ENCODE measurements at regions not wholly inside any gene's neighbourhood (a gene's known extent, or its start where the extent isn't known, plus 50 kb on each side); places are given as distances from the start of the nearest gene placed in this dataset.
"Not testable (repeated sequence)": the region's sequence is repeated elsewhere in the genome, so short reads cannot be mapped to it uniquely, and the experiment has no call there.

- no peak overlapping the region for H3K27ac Mint-ChIP-seq
- peaks cover 4% of the 10 kb centered on the region for H3K27me3 Mint-ChIP-seq
- no peak for DNase-seq
- no peak overlapping the region for H3K4me3 Mint-ChIP-seq
- no peaks in the 10 kb centered on the region for H3K36me3 Mint-ChIP-seq (ENCODE audit: low read depth)
- no peaks in the 10 kb centered on the region for H3K9me3 Mint-ChIP-seq
- H3K4me1 Mint-ChIP-seq (ENCODE audit: low read depth), result no peaks in the 10 kb centered on the region
Measured at GRCh38 chr3:17891139-17891856, 148.9 kb upstream of the TBC1D5 start.

GRCh38 chr3:17885986-17886385, 143.6 kb upstream of the TBC1D5 start:
- H3K4me1 Mint-ChIP-seq (ENCODE audit: low read depth), result no peaks in the 10 kb centered on the region

DNA sequence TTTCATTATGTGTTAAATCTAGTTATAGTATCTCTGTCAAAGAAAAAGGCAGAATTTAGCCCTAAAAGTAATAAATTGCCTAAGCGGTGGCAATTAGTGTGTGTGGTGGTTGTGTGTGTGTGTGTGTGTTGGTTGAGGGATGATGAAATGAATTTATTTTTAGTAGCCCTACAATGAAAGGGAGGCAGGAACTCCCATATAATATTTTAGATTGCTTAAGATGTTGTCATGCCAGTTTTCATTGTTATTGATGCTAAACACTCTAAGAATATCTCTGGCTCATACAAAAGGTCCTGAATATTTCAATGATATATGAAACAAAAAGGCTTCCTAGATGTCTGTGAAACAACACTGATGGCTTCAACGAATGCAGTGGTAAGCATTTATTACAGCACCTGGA, 140.6 kb upstream of the TBC1D5 start:
- Mint-ChIP-seq H3K4me3 (no peak overlapping the region), H3K4me1 (ENCODE audit: low read depth) (no peaks in the 10 kb centered on the region), H3K9me3 (no peaks in the 10 kb centered on the region), H3K27me3 (peaks cover 4% of the 10 kb centered on the region), H3K27ac (no peak overlapping the region), H3K36me3 (ENCODE audit: low read depth) (no peaks in the 10 kb centered on the region)
- no peak for DNase-seq

More at GRCh38 chr3:17885986-17886385, 143.6 kb upstream of the TBC1D5 start:
- no peaks in the 10 kb centered on the region for H3K9me3 Mint-ChIP-seq
- no peaks in the 10 kb centered on the region for H3K36me3 Mint-ChIP-seq (ENCODE audit: low read depth)
- H3K4me3 Mint-ChIP-seq, result no peak overlapping the region
- H3K27me3 Mint-ChIP-seq, result peaks cover 4% of the 10 kb centered on the region
- H3K27ac Mint-ChIP-seq, result no peak overlapping the region
- DNase-seq, result no peak

GRCh38 chr3:17877299-17877698, 134.9 kb upstream of the TBC1D5 start:
- DNase-seq, result no peak
- Mint-ChIP-seq H3K9me3 (no peaks in the 10 kb centered on the region), H3K4me1 (ENCODE audit: low read depth) (no peaks in the 10 kb centered on the region), H3K36me3 (ENCODE audit: low read depth) (no peaks in the 10 kb centered on the region), H3K27ac (no peak overlapping the region), H3K27me3 (peaks cover 4% of the 10 kb centered on the region), H3K4me3 (no peak overlapping the region)

GRCh38 chr3:17874636-17875035, 132.2 kb upstream of the TBC1D5 start:
- peaks cover 4% of the 10 kb centered on the region for H3K27me3 Mint-ChIP-seq
- no peaks in the 10 kb centered on the region for H3K36me3 Mint-ChIP-seq (ENCODE audit: low read depth)
- DNase-seq, result no peak
- H3K4me3 Mint-ChIP-seq, result no peak overlapping the region
- H3K4me1 Mint-ChIP-seq (ENCODE audit: low read depth), result no peaks in the 10 kb centered on the region
- H3K9me3 Mint-ChIP-seq, result no peaks in the 10 kb centered on the region
- H3K27ac Mint-ChIP-seq, result no peak overlapping the region

- no peaks in the 10 kb centered on the region for H3K36me3 Mint-ChIP-seq (ENCODE audit: low read depth)
- DNase-seq, result no peak
- H3K27ac Mint-ChIP-seq, result no peak overlapping the region
- no peaks in the 10 kb centered on the region for H3K4me1 Mint-ChIP-seq (ENCODE audit: low read depth)
- H3K9me3 Mint-ChIP-seq, result no peaks in the 10 kb centered on the region
- peaks cover 1% of the 10 kb centered on the region for H3K27me3 Mint-ChIP-seq
- H3K4me3 Mint-ChIP-seq, result no peak overlapping the region
Measured at GRCh38 chr3:17872457-17872856, 130.0 kb upstream of the TBC1D5 start.

- Mint-ChIP-seq H3K36me3 (ENCODE audit: low read depth) (no peaks in the 10 kb centered on the region), H3K4me1 (ENCODE audit: low read depth) (no peaks in the 10 kb centered on the region), H3K27me3 (no peaks in the 10 kb centered on the region), H3K4me3 (no peak overlapping the region), H3K9me3 (no peaks in the 10 kb centered on the region), H3K27ac (no peak overlapping the region)
- no peak for DNase-seq
Measured at GRCh38 chr3:17865631-17866030, 123.2 kb upstream of the TBC1D5 start.

DNA sequence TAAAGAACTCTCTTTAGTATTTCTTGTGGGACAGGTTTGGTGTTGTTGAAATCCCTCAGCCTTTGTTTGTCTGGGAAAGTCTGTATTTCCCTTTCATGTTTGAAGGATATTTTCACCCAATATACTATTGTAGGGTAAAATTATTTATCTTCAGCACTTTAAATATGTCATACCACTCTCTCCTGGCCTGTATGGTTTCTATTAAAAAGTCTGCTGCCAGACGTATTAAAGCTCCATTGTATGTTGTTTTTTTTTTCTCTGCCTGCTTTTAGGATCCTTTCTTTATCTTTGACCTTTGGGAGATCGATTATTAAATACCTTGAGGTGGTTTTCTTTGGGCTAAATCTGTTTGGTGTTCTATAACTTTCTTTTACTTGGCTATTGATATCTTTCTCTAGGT, 119.0 kb upstream of the TBC1D5 start:
- no peak overlapping the region for H3K4me3 Mint-ChIP-seq
- H3K27me3 Mint-ChIP-seq, result no peaks in the 10 kb centered on the region
- H3K36me3 Mint-ChIP-seq (ENCODE audit: low read depth), result no peaks in the 10 kb centered on the region
- no peaks in the 10 kb centered on the region for H3K4me1 Mint-ChIP-seq (ENCODE audit: low read depth)
- H3K9me3 Mint-ChIP-seq, result no peaks in the 10 kb centered on the region
- no peak for DNase-seq
- H3K27ac Mint-ChIP-seq, result no peak overlapping the region

DNA sequence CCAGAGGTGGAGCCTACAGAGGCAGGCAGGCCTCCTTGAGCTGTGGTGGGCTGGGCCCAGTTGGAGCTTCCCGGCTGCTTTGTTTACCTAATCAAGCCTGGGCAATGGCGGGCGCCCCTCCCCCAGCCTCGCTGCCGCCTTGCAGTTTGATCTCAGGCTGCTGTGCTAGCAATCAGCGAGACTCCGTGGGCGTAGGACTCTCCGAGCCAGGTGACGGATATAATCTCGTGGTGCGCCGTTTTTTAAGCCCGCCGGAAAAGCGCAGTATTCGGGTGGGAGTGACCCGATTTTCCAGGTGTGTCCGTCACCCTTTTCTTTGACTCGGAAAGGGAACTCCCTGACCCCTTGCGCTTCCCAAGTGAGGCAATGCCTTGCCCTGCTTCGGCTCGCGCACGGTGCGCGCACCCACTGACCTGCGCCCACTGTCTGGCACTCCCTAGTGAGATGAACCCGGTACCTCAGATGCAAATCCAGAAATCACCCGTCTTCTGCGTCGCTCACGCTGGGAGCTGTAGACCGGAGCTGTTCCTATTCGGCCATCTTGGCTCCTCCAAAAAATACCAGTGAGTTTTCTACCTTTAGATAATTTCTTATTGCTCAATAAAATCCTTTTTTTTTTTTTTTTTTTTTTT, 118.5 kb upstream of the TBC1D5 start:
- DNase-seq; H3K27ac Mint-ChIP-seq; H3K36me3 Mint-ChIP-seq (ENCODE audit: low read depth); H3K4me1 Mint-ChIP-seq (ENCODE audit: low read depth); H3K9me3 Mint-ChIP-seq; H3K4me3 Mint-ChIP-seq; H3K27me3 Mint-ChIP-seq: not testable (repeated sequence)

DNA sequence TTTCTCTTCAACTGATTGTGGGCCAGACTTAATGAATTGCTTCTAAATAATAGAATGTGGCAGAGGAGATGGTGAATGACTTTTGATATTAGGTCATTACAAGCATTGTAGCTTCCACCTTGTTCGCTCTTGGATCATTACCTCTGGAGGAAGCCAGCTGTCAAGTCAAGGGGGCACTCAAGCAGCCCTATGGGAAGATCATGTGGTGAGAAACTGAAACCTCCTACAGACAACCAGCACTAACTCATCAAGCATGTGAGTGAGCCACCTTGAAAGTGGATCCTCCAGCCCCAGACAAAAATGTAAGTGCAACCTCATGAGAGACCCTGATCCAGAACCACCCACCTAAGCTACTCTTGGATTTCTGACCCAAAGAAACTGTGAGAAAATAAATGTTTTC, 109.8 kb upstream of the TBC1D5 start:
- Mint-ChIP-seq H3K27me3 (no peaks in the 10 kb centered on the region), H3K36me3 (ENCODE audit: low read depth) (no peaks in the 10 kb centered on the region), H3K4me1 (ENCODE audit: low read depth) (no peaks in the 10 kb centered on the region), H3K27ac (no peak overlapping the region), H3K9me3 (no peaks in the 10 kb centered on the region), H3K4me3 (no peak overlapping the region)
- no peak for DNase-seq

DNA sequence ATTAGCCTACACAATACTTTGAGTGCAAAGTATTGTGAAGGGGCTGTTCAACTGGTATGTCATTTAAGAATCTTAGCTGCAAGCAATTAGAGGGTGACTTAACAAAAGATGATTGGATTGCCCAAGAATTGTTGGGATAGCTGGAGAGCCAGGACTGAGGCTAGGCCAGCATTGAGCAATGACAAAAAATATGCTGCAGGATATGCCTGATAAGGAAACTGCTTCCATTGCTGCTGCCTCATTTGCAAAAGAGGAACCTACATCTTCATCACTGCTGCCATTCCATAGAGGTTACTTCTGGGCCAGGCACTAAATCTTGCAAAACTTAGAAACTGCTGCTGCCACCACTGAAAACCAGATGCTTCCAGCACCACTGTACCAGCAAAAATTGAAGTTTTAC, 108.0 kb upstream of the TBC1D5 start:
- DNase-seq, result no peak
- H3K27me3 Mint-ChIP-seq, result no peaks in the 10 kb centered on the region

GRCh38 chr3:17848102-17848501, 105.7 kb upstream of the TBC1D5 start:
- no peak overlapping the region for H3K27ac Mint-ChIP-seq
- no peaks in the 10 kb centered on the region for H3K27me3 Mint-ChIP-seq
- no peaks in the 10 kb centered on the region for H3K36me3 Mint-ChIP-seq (ENCODE audit: low read depth)
- H3K4me3 Mint-ChIP-seq, result no peak overlapping the region
- no peaks in the 10 kb centered on the region for H3K4me1 Mint-ChIP-seq (ENCODE audit: low read depth)
- H3K9me3 Mint-ChIP-seq, result no peaks in the 10 kb centered on the region
- no peak for DNase-seq

More for the DNA sequence above, 108.0 kb upstream of the TBC1D5 start:
- H3K9me3 Mint-ChIP-seq, result no peaks in the 10 kb centered on the region
- H3K36me3 Mint-ChIP-seq (ENCODE audit: low read depth), result no peaks in the 10 kb centered on the region
- no peak overlapping the region for H3K27ac Mint-ChIP-seq
- no peaks in the 10 kb centered on the region for H3K4me1 Mint-ChIP-seq (ENCODE audit: low read depth)
- no peak overlapping the region for H3K4me3 Mint-ChIP-seq

- no peak overlapping the region for H3K27ac Mint-ChIP-seq
- no peak for DNase-seq
- H3K27me3 Mint-ChIP-seq, result no peaks in the 10 kb centered on the region
- H3K36me3 Mint-ChIP-seq (ENCODE audit: low read depth), result no peaks in the 10 kb centered on the region
- no peak overlapping the region for H3K4me3 Mint-ChIP-seq
- no peaks in the 10 kb centered on the region for H3K9me3 Mint-ChIP-seq
- no peaks in the 10 kb centered on the region for H3K4me1 Mint-ChIP-seq (ENCODE audit: low read depth)
Measured at GRCh38 chr3:17847156-17847555, 104.7 kb upstream of the TBC1D5 start.

DNA sequence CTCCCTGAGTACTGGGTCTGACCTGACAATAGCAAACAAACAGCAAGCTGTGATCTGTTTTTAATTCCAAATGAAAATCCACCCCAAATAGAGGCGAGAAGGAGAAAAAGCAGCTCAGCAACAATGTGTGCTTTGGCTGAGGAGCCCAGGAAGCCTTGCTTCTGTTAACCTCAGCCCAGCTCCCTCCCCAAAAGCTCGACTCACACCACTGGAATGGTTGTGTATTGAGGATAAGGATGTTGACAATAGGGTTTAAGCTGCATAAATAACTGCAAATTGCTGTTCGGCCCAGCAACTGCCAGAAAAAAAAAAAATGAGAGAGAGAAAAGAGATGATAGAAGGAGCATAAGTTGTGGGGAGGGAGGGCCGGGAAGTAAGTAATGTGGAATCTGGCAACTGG, 104.0 kb upstream of the TBC1D5 start:
- Mint-ChIP-seq H3K9me3 (no peaks in the 10 kb centered on the region), H3K27ac (no peak overlapping the region), H3K27me3 (no peaks in the 10 kb centered on the region), H3K36me3 (ENCODE audit: low read depth) (no peaks in the 10 kb centered on the region), H3K4me3 (no peak overlapping the region), H3K4me1 (ENCODE audit: low read depth) (no peaks in the 10 kb centered on the region)
- DNase-seq, result no peak

DNA sequence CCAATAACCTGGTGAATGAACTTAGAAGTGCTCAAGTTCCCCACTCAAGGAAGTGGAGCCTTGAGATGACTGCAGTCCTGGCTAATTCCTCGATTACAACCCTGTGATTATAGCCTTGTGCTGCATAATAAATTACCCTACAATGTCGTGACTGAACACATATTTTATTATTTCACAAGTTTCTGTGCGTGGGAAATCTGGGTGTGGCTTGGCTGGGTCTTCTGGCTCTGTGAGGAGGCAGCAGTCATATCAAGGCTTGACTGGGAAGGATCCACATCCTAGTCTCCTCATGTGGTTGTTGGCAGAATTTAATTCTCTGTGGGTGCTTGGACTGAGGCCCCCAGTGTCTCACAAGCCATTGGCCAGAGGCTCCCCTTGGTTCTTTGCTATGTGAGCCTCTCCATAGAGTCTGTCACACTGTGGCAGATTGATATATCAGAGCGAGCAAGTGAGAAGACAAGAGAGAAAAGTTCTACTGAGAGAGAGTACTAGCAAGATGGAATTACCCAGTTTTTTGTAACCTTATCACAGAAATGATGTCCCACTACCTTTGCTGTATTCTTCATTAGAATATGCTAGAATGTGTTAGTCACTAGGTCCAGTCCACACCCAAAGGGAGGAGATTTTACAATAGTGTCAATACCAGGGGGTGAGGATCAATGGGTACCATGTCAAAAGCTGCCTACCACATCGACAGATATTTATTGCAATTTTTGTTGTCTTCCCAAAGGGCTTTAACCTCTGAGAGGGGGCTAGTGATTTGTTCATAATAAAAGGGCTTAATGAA, 102.8 kb upstream of the TBC1D5 start:
- Mint-ChIP-seq H3K4me1 (ENCODE audit: low read depth) (no peaks in the 10 kb centered on the region), H3K36me3 (ENCODE audit: low read depth) (no peaks in the 10 kb centered on the region), H3K27ac (no peak overlapping the region), H3K27me3 (peaks cover 3% of the 10 kb centered on the region), H3K9me3 (no peaks in the 10 kb centered on the region), H3K4me3 (no peak overlapping the region)
- DNase-seq, result no peak

Data from activated T-cell treated with anti-CD3 and anti-CD28 coated beads, Interleukin-2, amount 50 U/mL, for 24 hours (primary cell).